WTC11 (cell line): ENCODE measurements at regions not wholly inside any gene's neighbourhood (a gene's known extent, or its start where the extent isn't known, plus 50 kb on each side); places are given as distances from the start of the nearest gene placed in this dataset.
"Not testable (repeated sequence)": the region's sequence is repeated elsewhere in the genome, so short reads cannot be mapped to it uniquely, and the experiment has no call there.

ENCODE experiments used
- ATAC-seq: fragments of 200-7000 bp; cut with Tn5 transposase; 2 replicates; pipeline ENCODE4 v1.10.0; 2021; ENCODE audit warnings: mild to moderate bottlenecking, moderate library complexity
- CTCF ChIA-PET: fragments of 300-600 bp; sonication (Branson Sonifier 250); formaldehyde crosslinking; loops from one replicate; lab custom pipeline; 2021; ENCODE audit warnings: antibody characterized with exemption; lab: Charles Lee
- POLR2A ChIA-PET: fragments of 350-600 bp; sonication (Branson Sonifier 250); formaldehyde crosslinking; loops from one replicate; lab custom pipeline; 2021; ENCODE audit warnings: antibody characterized with exemption; lab: Charles Lee
- DNase-seq: peaks from one replicate; pipeline ENCODE4 v3.0.0; 2021; ENCODE audit warnings: low spot score
- H3K27ac Mint-ChIP-seq: 2 replicates; pipeline ENCODE4 v1.8.0; 2021; ENCODE audit warnings: mixed read lengths
- H3K27me3 Mint-ChIP-seq: 2 replicates; pipeline ENCODE4 v1.8.0; 2021; ENCODE audit warnings: low read depth, mild to moderate bottlenecking, moderate library complexity, mixed read lengths
- H3K36me3 Mint-ChIP-seq: 2 replicates; pipeline ENCODE4 v1.8.0; 2021; ENCODE audit warnings: mixed read lengths
- H3K4me1 Mint-ChIP-seq: 2 replicates; pipeline ENCODE4 v1.8.0; 2022; ENCODE audit warnings: mixed read lengths
- H3K4me3 Mint-ChIP-seq: 2 replicates; pipeline ENCODE4 v1.8.0; 2021; ENCODE audit warnings: mild to moderate bottlenecking, moderate library complexity, mixed read lengths
- H3K9me3 Mint-ChIP-seq: 2 replicates; pipeline ENCODE4 v1.8.0; 2021; ENCODE audit warnings: mixed read lengths
- E2F4 ChIP-seq: sonication (generic); formaldehyde crosslinking; IDR thresholded peaks from 2 replicates; pipeline ENCODE4 v1.8.1; 2022; ENCODE audit warnings: low read depth, mild to moderate bottlenecking, moderate library complexity, missing genetic modification reagents, borderline replicate concordance
- EMX1 ChIP-seq: fragments of 250-450 bp; sonication (Bioruptor Pico); IDR thresholded peaks from 2 replicates; pipeline ENCODE4 v1.8.0; 2021; ENCODE audit warnings: mild to moderate bottlenecking
- ESRRA ChIP-seq: sonication (generic); formaldehyde crosslinking; IDR thresholded peaks from 2 replicates; pipeline ENCODE4 v1.8.1; 2022; ENCODE audit warnings: mild to moderate bottlenecking, missing genetic modification reagents, borderline replicate concordance
- FOXK1 ChIP-seq: sonication (generic); formaldehyde crosslinking; IDR thresholded peaks from 2 replicates; pipeline ENCODE4 v1.8.0; 2022; ENCODE audit warnings: mild to moderate bottlenecking, moderate library complexity, missing genetic modification reagents
- GTF2I ChIP-seq: fragments of 250-450 bp; sonication (Bioruptor Pico); conservative IDR thresholded peaks from 2 replicates; pipeline ENCODE4 v1.4.0; 2021; ENCODE audit warnings: mild to moderate bottlenecking
- HMGXB4 ChIP-seq: sonication (generic); formaldehyde crosslinking; IDR thresholded peaks from 2 replicates; pipeline ENCODE4 v1.8.1; 2023; ENCODE audit warnings: mild to moderate bottlenecking, moderate library complexity, missing genetic modification reagents
- PRRX2 ChIP-seq: fragments of 250-450 bp; sonication (Bioruptor Pico); IDR thresholded peaks from 2 replicates; pipeline ENCODE4 v1.8.0; 2021; ENCODE audit warnings: mild to moderate bottlenecking
- SMAD4 ChIP-seq: sonication (generic); formaldehyde crosslinking; IDR thresholded peaks from 2 replicates; pipeline ENCODE4 v1.8.0; 2022; ENCODE audit warnings: mild to moderate bottlenecking, missing genetic modification reagents
- SP1 ChIP-seq: sonication (generic); formaldehyde crosslinking; conservative IDR thresholded peaks from 2 replicates; pipeline ENCODE4 v1.8.1; 2022; ENCODE audit warnings: missing genetic modification reagents
- STAT6 ChIP-seq: sonication (generic); formaldehyde crosslinking; conservative IDR thresholded peaks from 2 replicates; pipeline ENCODE4 v1.8.1; 2023; ENCODE audit warnings: mild to moderate bottlenecking, low read depth, missing genetic modification reagents, moderate library complexity
- TEAD4 ChIP-seq: sonication (generic); formaldehyde crosslinking; IDR thresholded peaks from 2 replicates; pipeline ENCODE4 v1.8.0; 2022; ENCODE audit warnings: mild to moderate bottlenecking, missing genetic modification reagents
- ZBTB43 ChIP-seq: sonication (generic); formaldehyde crosslinking; IDR thresholded peaks from 2 replicates; pipeline ENCODE4 v1.8.1; 2023; ENCODE audit warnings: mild to moderate bottlenecking, missing genetic modification reagents
- ZNF121 ChIP-seq: sonication (generic); formaldehyde crosslinking; IDR thresholded peaks from 2 replicates; pipeline ENCODE4 v1.8.0; 2023; ENCODE audit warnings: missing genetic modification reagents
- ZNF219 ChIP-seq: sonication (generic); formaldehyde crosslinking; IDR thresholded peaks from 2 replicates; pipeline ENCODE4 v1.8.0; 2023; ENCODE audit warnings: missing genetic modification reagents, mild to moderate bottlenecking, borderline replicate concordance
- ZNF425 ChIP-seq: fragments of 250-450 bp; sonication (Bioruptor Pico); conservative IDR thresholded peaks from 2 replicates; pipeline ENCODE4 v1.9.0; 2021; ENCODE audit warnings: mild to moderate bottlenecking
- ZNF671 ChIP-seq: fragments of 250-450 bp; sonication (Bioruptor Pico); IDR thresholded peaks from 2 replicates; pipeline ENCODE4 v1.8.0; 2021; ENCODE audit warnings: mild to moderate bottlenecking
- TF ChIP-seq, protein P1 (sequence below): sonication (generic); formaldehyde crosslinking; IDR thresholded peaks from 2 replicates; pipeline ENCODE4 v1.8.0; 2022; ENCODE audit warnings: mild to moderate bottlenecking, missing genetic modification reagents
- TF ChIP-seq, protein P2 (sequence below): sonication (generic); formaldehyde crosslinking; IDR thresholded peaks from 2 replicates; pipeline ENCODE4 v1.8.1; 2022; ENCODE audit warnings: mild to moderate bottlenecking, moderate library complexity, missing genetic modification reagents
- TF ChIP-seq, protein P3 (sequence below): sonication (generic); formaldehyde crosslinking; IDR thresholded peaks from 2 replicates; pipeline ENCODE4 v1.8.0; 2023; ENCODE audit warnings: mild to moderate bottlenecking, missing genetic modification reagents

GRCh38 chr7:51847461-51848134 lies 531.0 kb upstream of the COBL start:
- ChIA-PET POLR2A (no interaction called here), CTCF (interaction anchor here (1.5 kb wide), 1 partner anchor 417 kb away, joined by 3 read pairs; no protein-coding TSS in a partner anchor)
- Mint-ChIP-seq H3K4me3 (no peak overlapping the region), H3K4me1 (no peaks in the 10 kb centered on the region), H3K27me3 (no peaks in the 10 kb centered on the region), H3K36me3 (no peaks in the 10 kb centered on the region), H3K9me3 (peaks cover 14% of the 10 kb centered on the region), H3K27ac (no peak overlapping the region)
- DNase-seq (peak; percentile 42), ATAC-seq (peak; percentile 100)
- TF ChIP-seq TEAD4 (CRISPR knock-in tag) (peak; percentile 21; the same call in 1 of the 2 replicates), ZBTB43 (CRISPR knock-in tag) (no peak), PRRX2 (CRISPR knock-in tag) (no peak), SP1 (CRISPR knock-in tag) (no peak), ESRRA (CRISPR knock-in tag) (no peak), FOXK1 (0 out of 2 replicates have a peak, but pooled peaks have one; percentile 37), ZNF121 (no peak), GTF2I (CRISPR knock-in tag) (no peak), EMX1 (CRISPR knock-in tag) (no peak), ZNF219 (no peak), HMGXB4 (CRISPR knock-in tag) (no peak), ZNF671 (CRISPR knock-in tag) (no peak), SMAD4 (CRISPR knock-in tag) (no peak)
- TF ChIP-seq, protein P1, sequence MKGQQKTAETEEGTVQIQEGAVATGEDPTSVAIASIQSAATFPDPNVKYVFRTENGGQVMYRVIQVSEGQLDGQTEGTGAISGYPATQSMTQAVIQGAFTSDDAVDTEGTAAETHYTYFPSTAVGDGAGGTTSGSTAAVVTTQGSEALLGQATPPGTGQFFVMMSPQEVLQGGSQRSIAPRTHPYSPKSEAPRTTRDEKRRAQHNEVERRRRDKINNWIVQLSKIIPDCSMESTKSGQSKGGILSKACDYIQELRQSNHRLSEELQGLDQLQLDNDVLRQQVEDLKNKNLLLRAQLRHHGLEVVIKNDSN, result no peak
- TF ChIP-seq, protein P2, sequence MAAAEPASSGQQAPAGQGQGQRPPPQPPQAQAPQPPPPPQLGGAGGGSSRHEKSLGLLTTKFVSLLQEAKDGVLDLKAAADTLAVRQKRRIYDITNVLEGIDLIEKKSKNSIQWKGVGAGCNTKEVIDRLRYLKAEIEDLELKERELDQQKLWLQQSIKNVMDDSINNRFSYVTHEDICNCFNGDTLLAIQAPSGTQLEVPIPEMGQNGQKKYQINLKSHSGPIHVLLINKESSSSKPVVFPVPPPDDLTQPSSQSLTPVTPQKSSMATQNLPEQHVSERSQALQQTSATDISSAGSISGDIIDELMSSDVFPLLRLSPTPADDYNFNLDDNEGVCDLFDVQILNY (CRISPR knock-in tag), result no peak

DNA sequence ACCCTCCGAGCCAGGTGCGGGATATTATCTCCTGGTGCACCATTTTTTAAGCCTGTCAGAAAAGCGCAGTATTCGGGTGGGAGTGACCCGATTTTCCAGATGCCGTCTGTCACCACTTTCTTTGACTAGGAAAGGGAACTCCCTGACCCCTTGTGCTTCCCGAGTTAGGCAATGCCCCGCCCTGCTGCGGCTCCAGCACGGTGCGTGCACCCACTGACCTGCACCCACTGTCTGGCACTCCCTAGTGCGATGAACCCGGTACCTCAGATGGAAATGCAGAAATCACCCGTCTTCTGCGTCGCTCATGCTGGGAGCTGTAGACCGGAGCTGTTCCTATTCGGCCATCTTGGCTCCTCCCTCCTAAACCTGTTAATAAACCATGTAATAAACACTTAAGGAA lies 522.5 kb upstream of the COBL start:
- H3K27ac Mint-ChIP-seq, H3K27me3 Mint-ChIP-seq, ATAC-seq, H3K4me1 Mint-ChIP-seq, CTCF ChIA-PET, POLR2A ChIA-PET, DNase-seq, H3K4me3 Mint-ChIP-seq: not testable (repeated sequence)
- peaks cover 49% of the 10 kb centered on the region for H3K9me3 Mint-ChIP-seq
- peaks cover 28% of the 10 kb centered on the region for H3K36me3 Mint-ChIP-seq

DNA sequence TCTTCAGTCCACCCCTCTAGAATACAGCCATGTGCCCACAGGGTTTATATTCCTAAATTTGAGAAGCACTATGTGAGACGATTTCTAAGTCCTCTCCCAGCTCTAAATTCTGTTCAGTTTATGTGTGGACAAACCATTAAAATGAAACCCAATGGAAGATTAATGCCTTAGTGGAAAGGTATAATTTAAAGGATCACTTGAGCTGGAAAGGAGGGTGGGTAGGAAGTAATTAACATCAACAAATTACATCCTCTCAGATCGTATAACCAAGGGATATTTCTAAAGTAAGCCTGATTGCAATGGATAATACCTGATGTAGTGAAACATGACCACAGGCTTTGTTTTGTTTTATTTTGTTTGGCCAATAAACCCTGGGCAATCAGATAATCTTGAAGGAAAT lies 511.0 kb upstream of the COBL start:
- H3K27ac Mint-ChIP-seq, result no peak overlapping the region
- ATAC-seq, result no peak
- DNase-seq, result no peak
- ChIA-PET POLR2A (no interaction called here), CTCF (no interaction called here)
- H3K4me1 Mint-ChIP-seq, result peaks cover 13% of the 10 kb centered on the region
- H3K4me3 Mint-ChIP-seq, result no peak overlapping the region
- H3K27me3 Mint-ChIP-seq, result no peaks in the 10 kb centered on the region; the same call in 1 of the 2 replicates
- peaks cover 16% of the 10 kb centered on the region for H3K36me3 Mint-ChIP-seq
- peaks cover 55% of the 10 kb centered on the region for H3K9me3 Mint-ChIP-seq
- no peak for TF ChIP-seq STAT6 (CRISPR knock-in tag)
- no peak for TF ChIP-seq E2F4 (CRISPR knock-in tag)
- no peak for TF ChIP-seq ZNF425 (CRISPR knock-in tag)
- TF ChIP-seq, protein P3, sequence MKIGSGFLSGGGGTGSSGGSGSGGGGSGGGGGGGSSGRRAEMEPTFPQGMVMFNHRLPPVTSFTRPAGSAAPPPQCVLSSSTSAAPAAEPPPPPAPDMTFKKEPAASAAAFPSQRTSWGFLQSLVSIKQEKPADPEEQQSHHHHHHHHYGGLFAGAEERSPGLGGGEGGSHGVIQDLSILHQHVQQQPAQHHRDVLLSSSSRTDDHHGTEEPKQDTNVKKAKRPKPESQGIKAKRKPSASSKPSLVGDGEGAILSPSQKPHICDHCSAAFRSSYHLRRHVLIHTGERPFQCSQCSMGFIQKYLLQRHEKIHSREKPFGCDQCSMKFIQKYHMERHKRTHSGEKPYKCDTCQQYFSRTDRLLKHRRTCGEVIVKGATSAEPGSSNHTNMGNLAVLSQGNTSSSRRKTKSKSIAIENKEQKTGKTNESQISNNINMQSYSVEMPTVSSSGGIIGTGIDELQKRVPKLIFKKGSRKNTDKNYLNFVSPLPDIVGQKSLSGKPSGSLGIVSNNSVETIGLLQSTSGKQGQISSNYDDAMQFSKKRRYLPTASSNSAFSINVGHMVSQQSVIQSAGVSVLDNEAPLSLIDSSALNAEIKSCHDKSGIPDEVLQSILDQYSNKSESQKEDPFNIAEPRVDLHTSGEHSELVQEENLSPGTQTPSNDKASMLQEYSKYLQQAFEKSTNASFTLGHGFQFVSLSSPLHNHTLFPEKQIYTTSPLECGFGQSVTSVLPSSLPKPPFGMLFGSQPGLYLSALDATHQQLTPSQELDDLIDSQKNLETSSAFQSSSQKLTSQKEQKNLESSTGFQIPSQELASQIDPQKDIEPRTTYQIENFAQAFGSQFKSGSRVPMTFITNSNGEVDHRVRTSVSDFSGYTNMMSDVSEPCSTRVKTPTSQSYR, result no peak
